K562 (cell line): ENCODE measurements at regions not wholly inside any gene's neighbourhood (a gene's known extent, or its start where the extent isn't known, plus 50 kb on each side); places are given as distances from the start of the nearest gene placed in this dataset.

Experiments used
- ATAC-seq: fragments of 200-7000 bp; cut with Tn5 transposase; 3 replicates; pipeline ENCODE4 v1.9.1; 2020; ENCODE audit warnings: moderate library complexity
- BruUV-seq: library from RNA; stranded (reverse); fragments of 400-500 nt; replicated peaks from 2 replicates; lab custom pipeline; 2021; lab: Mats Ljungman, UMichigan
- CTCF ChIA-PET: fragments of 300-600 bp; formaldehyde crosslinking; extraction: SDS; loops from one replicate; lab custom pipeline; 2021; ENCODE audit warnings: low intra/inter-chr PET ratio; lab: Yijun Ruan, JAX
- POLR2A ChIA-PET: fragments of 300-600, 350-650 bp; sonication (Branson Sonifier 250); formaldehyde crosslinking; extraction: SDS; loops from one replicate; lab custom pipeline; 2021; ENCODE audit warnings: antibody characterized with exemption, inconsistent platforms; lab: Yijun Ruan, JAX
- DNase-seq, 4 experiments: peaks; one replicate each; pipeline versions ENCODE4 v3.0.0 to v3.0.0-alpha.2; 2011 to 2018; ENCODE audit warnings: low spot score in 3 of 4, mixed read lengths in 3 of 4; ENCODE audit errors: extremely low read depth in 1 of 4
- FAIRE-seq: peaks from 2 replicates; lab custom pipeline; 2011; peaks lifted over from hg19 to GRCh38; lab: Jason Lieb, UNC
- H2AFZ ChIP-seq: 2 replicates; pipeline ENCODE4 v1.6.0; 2011; ENCODE audit warnings: low read depth, low read length, control low read depth, inconsistent platforms
- H3K27ac ChIP-seq: fragments of 200-600 bp; 3 replicates; pipeline ENCODE4 v1.8.0; 2011; ENCODE audit warnings: low read depth, mild to moderate bottlenecking, control low read depth, inconsistent platforms, low read length, moderate library complexity, mixed read lengths; ENCODE audit errors: extremely low read depth
- H3K27me3 ChIP-seq, 2 experiments: fragments of 300-600 bp in 1 of 2; 2 replicates in 1 of 2; 3 replicates in 1 of 2; pipeline versions ENCODE4 v1.6.0 to v1.8.0; 2011; ENCODE audit warnings: inconsistent platforms in 2 of 2, low read length in 2 of 2, mild to moderate bottlenecking in 1 of 2, mixed read lengths in 1 of 2, moderate library complexity in 1 of 2; ENCODE audit not compliant: control insufficient read depth in 2 of 2, insufficient read depth in 2 of 2
- H3K36me3 ChIP-seq: fragments of 300-600 bp; 3 replicates; pipeline ENCODE4 v1.8.0; 2011; ENCODE audit warnings: mild to moderate bottlenecking, low read length, inconsistent platforms; ENCODE audit not compliant: control insufficient read depth, insufficient read depth
- H3K4me1 ChIP-seq, 2 experiments: fragments of 200-600 bp in 1 of 2; replicated peaks in 1 of 2; 2 replicates in 1 of 2; 3 replicates in 1 of 2; pipeline versions ENCODE4 v1.5.1 to v1.8.0; 2011; ENCODE audit warnings: inconsistent platforms in 2 of 2, low read length in 2 of 2, mild to moderate bottlenecking in 1 of 2, mixed read lengths in 1 of 2, moderate library complexity in 1 of 2; ENCODE audit not compliant: control insufficient read depth in 2 of 2, insufficient read depth in 2 of 2
- H3K4me2 ChIP-seq: 2 replicates; pipeline ENCODE4 v1.6.1; 2011; ENCODE audit warnings: low read length, control low read depth, inconsistent platforms, mixed read lengths; ENCODE audit not compliant: insufficient read depth
- H3K4me3 ChIP-seq: fragments of 200-600 bp; sonication (generic), shearing (Covaris generic); 2 replicates; pipeline ENCODE4 v1.5.1; 2016; ENCODE audit warnings: control low read depth, inconsistent platforms
- H3K79me2 ChIP-seq: fragments of 200-600 bp; 3 replicates; pipeline ENCODE4 v1.8.0; 2011; ENCODE audit warnings: low read length, inconsistent platforms; ENCODE audit not compliant: control insufficient read depth, insufficient read depth
- H3K9ac ChIP-seq, 2 experiments: 2 replicates each; pipeline versions ENCODE4 v1.6.0 to v1.6.1; 2011; ENCODE audit warnings: low read depth in 2 of 2, low read length in 2 of 2, control low read depth in 1 of 2, inconsistent platforms in 1 of 2, mild to moderate bottlenecking in 1 of 2, mixed read lengths in 1 of 2; ENCODE audit not compliant: insufficient read depth in 1 of 2
- H3K9me1 ChIP-seq: one replicate; pipeline ENCODE4 v1.6.0; 2011; ENCODE audit warnings: inconsistent platforms, mild to moderate bottlenecking, low read length, moderate library complexity; ENCODE audit not compliant: control insufficient read depth, insufficient read depth
- H3K9me3 ChIP-seq: replicated peaks from 2 replicates; pipeline ENCODE4 v1.5.1; 2011; ENCODE audit warnings: low read depth, low read length, inconsistent platforms; ENCODE audit not compliant: control insufficient read depth, insufficient read depth
- H4K20me1 ChIP-seq: replicated peaks from 2 replicates; pipeline ENCODE4 v1.6.1; 2011; ENCODE audit warnings: low read length, inconsistent platforms, mixed read lengths; ENCODE audit not compliant: control insufficient read depth, insufficient read depth
- ADNP ChIP-seq: fragments of 200-800 bp; sonication (Bioruptor generic); IDR thresholded peaks from 2 replicates; pipeline ENCODE4 v1.6.1; 2016; ENCODE audit warnings: missing genetic modification characterization, missing compliant biosample characterization
- NFE2L1 ChIP-seq: fragments of 450-650 bp; IDR thresholded peaks from 2 replicates; pipeline ENCODE4 v1.6.1; 2016; ENCODE audit warnings: missing genetic modification characterization, low read depth, mild to moderate bottlenecking, missing compliant biosample characterization, moderate library complexity, borderline replicate concordance
- POLR2B ChIP-seq: fragments of 450-650 bp; IDR thresholded peaks from 2 replicates; pipeline ENCODE4 v1.6.1; 2018; ENCODE audit warnings: low read depth; ENCODE audit not compliant: partially characterized antibody
- PRPF4 ChIP-seq: fragments of 200-400 bp; formaldehyde crosslinking; IDR thresholded peaks from one replicate; pipeline ENCODE4 v1.6.1; 2017; ENCODE audit warnings: low read length, low read depth, mild to moderate bottlenecking; ENCODE audit not compliant: insufficient read depth, poor library complexity, severe bottlenecking
- PTRF ChIP-seq: fragments of 450-650 bp; IDR thresholded peaks from 2 replicates; pipeline ENCODE4 v1.6.1; 2016; ENCODE audit warnings: mild to moderate bottlenecking, missing genetic modification characterization, missing compliant biosample characterization
- RAD21 ChIP-seq, 2 experiments: fragments of 250-450 bp in 1 of 2; fragments of 450-650 bp in 1 of 2; sonication (Bioruptor Pico) in 1 of 2; formaldehyde crosslinking in 1 of 2; IDR thresholded peaks in 1 of 2; conservative IDR thresholded peaks in 1 of 2; 2 replicates each; pipeline versions ENCODE4 v1.4.0 to v1.8.0; 2020 to 2022; ENCODE audit warnings: mild to moderate bottlenecking in 2 of 2, moderate library complexity in 1 of 2
- WGBS: fragments of 100-300 bp; shearing (Covaris generic); methylation state at CpG from one replicate; pipeline ENCODE4 v1.1.6; 2016; ENCODE audit warnings: low coverage, mixed read lengths; ENCODE audit not compliant: insufficient coverage; ENCODE audit errors: missing lambda C conversion rate; 5-methylcytosine and 5-hydroxymethylcytosine counted together
- in situ Hi-C: fragments of 300-500 bp; cut with MboI; formaldehyde crosslinking; loops from 4 replicates; pipeline ENCODE4 v1.15.0; 2018; ENCODE audit warnings: inconsistent platforms, mixed read lengths
- intact Hi-C: fragments of 100-400 bp; cut with micrococcal nuclease; formaldehyde crosslinking; loops from 2 replicates; pipeline ENCODE4 v1.14.2; 2022
- TF ChIP-seq, protein P1 (sequence below), 2 experiments: fragments of 450-650 bp; conservative IDR thresholded peaks; 2 replicates each; pipeline ENCODE4 v1.6.1; 2017; ENCODE audit warnings: mild to moderate bottlenecking in 2 of 2, moderate library complexity in 2 of 2
- TF ChIP-seq, protein P2 (sequence below), 2 experiments: fragments of 450-650 bp in 1 of 2; sonication (generic) in 1 of 2; formaldehyde crosslinking; conservative IDR thresholded peaks; 2 replicates each; pipeline versions ENCODE4 v1.4.0 to v1.8.1; 2020 to 2022; ENCODE audit warnings: mild to moderate bottlenecking in 1 of 2, missing genetic modification reagents in 1 of 2

DNA sequence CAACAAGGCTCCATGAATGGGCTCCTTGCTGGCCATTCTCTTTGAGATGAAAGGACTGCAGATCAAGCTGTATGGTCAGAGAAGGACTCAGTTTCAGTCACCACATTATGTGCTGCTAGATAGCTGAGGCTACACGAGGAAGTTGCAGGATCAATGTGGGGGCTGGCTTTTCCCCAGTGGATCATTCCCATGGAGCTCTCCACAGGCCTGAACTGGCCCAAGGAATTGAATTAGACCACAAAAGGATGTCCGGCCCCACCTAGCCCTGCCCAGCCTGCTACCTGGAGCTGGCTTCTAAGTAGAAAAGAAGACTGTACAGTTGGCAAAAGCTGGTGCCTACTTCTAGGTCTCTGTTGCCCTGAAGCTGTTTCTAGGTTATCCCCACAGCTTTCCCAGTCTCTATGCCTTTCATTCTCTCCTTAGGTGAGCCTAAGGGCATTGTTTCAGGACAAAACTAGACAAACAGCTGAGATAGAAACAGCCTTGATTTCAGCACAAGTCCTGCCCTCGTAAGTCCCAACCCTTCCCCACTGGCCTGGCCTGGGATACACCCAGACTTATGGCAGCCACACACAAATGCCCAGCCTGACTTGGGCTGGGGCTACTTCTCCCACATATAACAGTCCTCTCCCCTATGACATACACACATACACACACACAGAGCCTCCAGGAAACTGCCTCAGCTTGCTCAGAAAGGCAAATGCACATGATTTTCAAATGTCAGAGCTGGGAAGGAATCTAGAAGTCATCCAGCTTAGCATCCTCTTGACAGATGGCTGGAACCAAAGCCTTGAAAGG is 129.1 kb upstream of the NCAM1 start:
- no peak for TF ChIP-seq ADNP (tag)
- TF ChIP-seq, protein P1, sequence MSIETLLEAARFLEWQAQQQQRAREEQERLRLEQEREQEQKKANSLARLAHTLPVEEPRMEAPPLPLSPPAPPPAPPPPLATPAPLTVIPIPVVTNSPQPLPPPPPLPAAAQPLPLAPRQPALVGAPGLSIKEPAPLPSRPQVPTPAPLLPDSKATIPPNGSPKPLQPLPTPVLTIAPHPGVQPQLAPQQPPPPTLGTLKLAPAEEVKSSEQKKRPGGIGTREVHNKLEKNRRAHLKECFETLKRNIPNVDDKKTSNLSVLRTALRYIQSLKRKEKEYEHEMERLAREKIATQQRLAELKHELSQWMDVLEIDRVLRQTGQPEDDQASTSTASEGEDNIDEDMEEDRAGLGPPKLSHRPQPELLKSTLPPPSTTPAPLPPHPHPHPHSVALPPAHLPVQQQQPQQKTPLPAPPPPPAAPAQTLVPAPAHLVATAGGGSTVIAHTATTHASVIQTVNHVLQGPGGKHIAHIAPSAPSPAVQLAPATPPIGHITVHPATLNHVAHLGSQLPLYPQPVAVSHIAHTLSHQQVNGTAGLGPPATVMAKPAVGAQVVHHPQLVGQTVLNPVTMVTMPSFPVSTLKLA (conservative IDR thresholded peaks at IDR 0.05) = no peak
- TF ChIP-seq, protein P2, sequence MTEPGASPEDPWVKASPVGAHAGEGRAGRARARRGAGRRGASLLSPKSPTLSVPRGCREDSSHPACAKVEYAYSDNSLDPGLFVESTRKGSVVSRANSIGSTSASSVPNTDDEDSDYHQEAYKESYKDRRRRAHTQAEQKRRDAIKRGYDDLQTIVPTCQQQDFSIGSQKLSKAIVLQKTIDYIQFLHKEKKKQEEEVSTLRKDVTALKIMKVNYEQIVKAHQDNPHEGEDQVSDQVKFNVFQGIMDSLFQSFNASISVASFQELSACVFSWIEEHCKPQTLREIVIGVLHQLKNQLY (CRISPR knock-in tag; conservative IDR thresholded peaks at IDR 0.05) = no peak
- no peak for TF ChIP-seq PRPF4
- no peak for TF ChIP-seq PTRF (tag)
- TF ChIP-seq NFE2L1 (tag) = no peak
- TF ChIP-seq POLR2B = no peak
- TF ChIP-seq RAD21 (CRISPR knock-in tag; conservative IDR thresholded peaks at IDR 0.05 in 1 of 2, IDR thresholded peaks at IDR 0.05 in 1 of 2) = no peak
- TF ChIP-seq, all 486 proteins: peak for 0
- ChIA-PET CTCF (no interaction called here), POLR2A (interaction anchor here (0.6 to 0.7 kb wide), 2 partner anchors 82 to 100 kb away, joined by 3 to 4 read pairs; no protein-coding TSS in a partner anchor)

More for the DNA sequence above, 129.1 kb upstream of the NCAM1 start:
- FAIRE-seq (no peak), ATAC-seq (no peak), DNase-seq (no peak)
- in situ Hi-C loops = loop anchor here (10.0 kb wide), 1 partner anchor 1453 kb away; no protein-coding TSS in a partner anchor
- H3K27ac ChIP-seq = no peak overlapping the region
- H3K9ac ChIP-seq = no peak overlapping the region
- H4K20me1 ChIP-seq = 0 out of 2 replicates have a peak, but pooled peaks cover 3% of the 10 kb centered on the region
- H3K4me1 ChIP-seq = no peaks in the 10 kb centered on the region
- no peaks in the 10 kb centered on the region for H3K9me3 ChIP-seq
- no peak overlapping the region for H2AFZ ChIP-seq
- WGBS = 0% methylated on average over 3 of the region's 3 CpGs
- intact Hi-C loops = no loop called here
- no peaks in the 10 kb centered on the region for H3K36me3 ChIP-seq
- no TSS peak for BruUV-seq
- no peak overlapping the region for H3K4me2 ChIP-seq
- no peaks in the 10 kb centered on the region for H3K79me2 ChIP-seq
- no peaks in the 10 kb centered on the region for H3K9me1 ChIP-seq
- H3K4me3 ChIP-seq = no peak overlapping the region
- no peaks in the 10 kb centered on the region for H3K27me3 ChIP-seq
